K562 (cell line): ENCODE measurements at regions not wholly inside any gene's neighbourhood (a gene's known extent, or its start where the extent isn't known, plus 50 kb on each side); places are given as distances from the start of the nearest gene placed in this dataset.

Experiments used
- ADNP ChIP-seq: fragments of 200-800 bp; sonication (Bioruptor generic); IDR thresholded peaks from 2 replicates; pipeline ENCODE4 v1.6.1; 2016; ENCODE audit warnings: missing genetic modification characterization, missing compliant biosample characterization
- CTCF ChIP-seq, 3 experiments: IDR thresholded peaks in 2 of 3; conservative IDR thresholded peaks in 1 of 3; 2 replicates each; pipeline ENCODE4 v1.5.1; 2011 to 2012; ENCODE audit warnings: low read length in 3 of 3, mild to moderate bottlenecking in 3 of 3, control low read depth in 2 of 3, improper control_type of control experiment in 1 of 3, inconsistent platforms in 1 of 3, low read depth in 1 of 3, mixed read lengths in 1 of 3, moderate library complexity in 1 of 3; ENCODE audit not compliant: insufficient read depth in 2 of 3
- ERF ChIP-seq: fragments of 450-650 bp; formaldehyde crosslinking; IDR thresholded peaks from 2 replicates; pipeline ENCODE4 v1.4.0; 2020; ENCODE audit warnings: mild to moderate bottlenecking, mixed read lengths
- MEF2A ChIP-seq: IDR thresholded peaks from 2 replicates; pipeline ENCODE4 v1.6.1; 2011; ENCODE audit warnings: low read depth, mild to moderate bottlenecking, low read length, moderate library complexity; ENCODE audit not compliant: control insufficient read depth
- POLR2A ChIP-seq: fragments of 450-650 bp; conservative IDR thresholded peaks from 2 replicates; pipeline ENCODE4 v1.6.1; 2016
- POLR2H ChIP-seq: IDR thresholded peaks from 2 replicates; pipeline ENCODE4 v1.6.1; 2016; ENCODE audit warnings: missing genetic modification characterization, low read depth, mild to moderate bottlenecking, control low read depth, missing compliant biosample characterization, moderate library complexity
- USF1 ChIP-seq: sonication (generic); formaldehyde crosslinking; IDR thresholded peaks from 2 replicates; pipeline ENCODE4 v1.9.0; 2022; ENCODE audit warnings: mild to moderate bottlenecking, missing genetic modification reagents

- TF ChIP-seq POLR2H (no peak), ERF (CRISPR knock-in tag) (no peak), ADNP (no peak), USF1 (no peak), MEF2A (no peak), CTCF (IDR thresholded peaks at IDR 0.05 in 2 of 3, conservative IDR thresholded peaks at IDR 0.05 in 1 of 3; ENCODE audit: insufficient read depth in 2 of 3, low read depth in 1 of 3, low read length in 3 of 3) (no peak), POLR2A (no peak)
Measured at GRCh38 chr13:83378908-83379307, 503.4 kb downstream of the SLITRK1 start.
